Body of pancreas (tissue), 4 donors: ENCODE measurements at regions not wholly inside any gene's neighbourhood (a gene's known extent, or its start where the extent isn't known, plus 50 kb on each side); places are given as distances from the start of the nearest gene placed in this dataset.

Source experiments
- POLR2A ChIP-seq, 3 donors: fragments of 450-650 bp; IDR thresholded peaks; one replicate each; pipeline ENCODE4 v1.6.1; 2016; ENCODE audit warnings: antibody characterized with exemption in 3 of 3, mild to moderate bottlenecking in 2 of 3
- TF ChIP-seq, protein P1 (sequence below), 7 experiments: fragments of 450-650 bp in 4 of 7; fragments of 200-600 bp in 3 of 7; sonication (generic) in 3 of 7; IDR thresholded peaks; one replicate each; pipeline ENCODE4 v1.5.1; 2016 to 2019; ENCODE audit warnings: antibody characterized with exemption in 7 of 7

DNA sequence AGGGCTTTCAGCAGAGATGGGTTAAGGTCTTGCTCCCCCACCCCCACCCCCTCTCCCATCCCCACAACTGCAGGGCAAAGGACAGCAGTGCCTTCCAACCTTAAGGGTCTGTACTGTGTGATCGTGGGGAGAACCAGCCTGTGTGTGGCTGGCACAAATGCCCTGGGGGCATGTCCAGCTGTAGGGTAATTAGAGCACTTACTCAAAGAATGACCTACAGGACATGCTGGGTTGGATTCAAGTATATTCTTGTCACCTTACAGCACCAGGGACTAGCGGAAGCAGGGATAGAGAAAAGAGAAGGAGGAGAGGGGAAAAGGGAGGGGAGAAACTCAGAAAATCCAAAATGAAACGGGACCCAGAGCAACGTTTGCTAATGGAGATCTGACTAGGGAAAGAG lies 191.3 kb upstream of the GATB start:
- TF ChIP-seq, protein P1, sequence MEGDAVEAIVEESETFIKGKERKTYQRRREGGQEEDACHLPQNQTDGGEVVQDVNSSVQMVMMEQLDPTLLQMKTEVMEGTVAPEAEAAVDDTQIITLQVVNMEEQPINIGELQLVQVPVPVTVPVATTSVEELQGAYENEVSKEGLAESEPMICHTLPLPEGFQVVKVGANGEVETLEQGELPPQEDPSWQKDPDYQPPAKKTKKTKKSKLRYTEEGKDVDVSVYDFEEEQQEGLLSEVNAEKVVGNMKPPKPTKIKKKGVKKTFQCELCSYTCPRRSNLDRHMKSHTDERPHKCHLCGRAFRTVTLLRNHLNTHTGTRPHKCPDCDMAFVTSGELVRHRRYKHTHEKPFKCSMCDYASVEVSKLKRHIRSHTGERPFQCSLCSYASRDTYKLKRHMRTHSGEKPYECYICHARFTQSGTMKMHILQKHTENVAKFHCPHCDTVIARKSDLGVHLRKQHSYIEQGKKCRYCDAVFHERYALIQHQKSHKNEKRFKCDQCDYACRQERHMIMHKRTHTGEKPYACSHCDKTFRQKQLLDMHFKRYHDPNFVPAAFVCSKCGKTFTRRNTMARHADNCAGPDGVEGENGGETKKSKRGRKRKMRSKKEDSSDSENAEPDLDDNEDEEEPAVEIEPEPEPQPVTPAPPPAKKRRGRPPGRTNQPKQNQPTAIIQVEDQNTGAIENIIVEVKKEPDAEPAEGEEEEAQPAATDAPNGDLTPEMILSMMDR (IDR thresholded peaks at IDR 0.05): no peak
- no peak for TF ChIP-seq POLR2A (IDR thresholded peaks at IDR 0.05)
